DND-41 (cell line): ENCODE measurements at regions not wholly inside any gene's neighbourhood (a gene's known extent, or its start where the extent isn't known, plus 50 kb on each side); places are given as distances from the start of the nearest gene placed in this dataset.

Experiments
- EZH2 ChIP-seq: IDR thresholded peaks from 3 replicates; pipeline ENCODE4 v1.6.1; 2012; ENCODE audit warnings: borderline replicate concordance, low read depth, mild to moderate bottlenecking, moderate library complexity, low read length, inconsistent platforms; ENCODE audit not compliant: severe bottlenecking
- TF ChIP-seq, protein P1 (sequence below): IDR thresholded peaks from 2 replicates; pipeline ENCODE4 v1.5.1; 2012; ENCODE audit warnings: borderline replicate concordance, low read length, moderate library complexity, mild to moderate bottlenecking; ENCODE audit not compliant: poor library complexity, severe bottlenecking; ENCODE audit errors: extremely low read depth

DNA sequence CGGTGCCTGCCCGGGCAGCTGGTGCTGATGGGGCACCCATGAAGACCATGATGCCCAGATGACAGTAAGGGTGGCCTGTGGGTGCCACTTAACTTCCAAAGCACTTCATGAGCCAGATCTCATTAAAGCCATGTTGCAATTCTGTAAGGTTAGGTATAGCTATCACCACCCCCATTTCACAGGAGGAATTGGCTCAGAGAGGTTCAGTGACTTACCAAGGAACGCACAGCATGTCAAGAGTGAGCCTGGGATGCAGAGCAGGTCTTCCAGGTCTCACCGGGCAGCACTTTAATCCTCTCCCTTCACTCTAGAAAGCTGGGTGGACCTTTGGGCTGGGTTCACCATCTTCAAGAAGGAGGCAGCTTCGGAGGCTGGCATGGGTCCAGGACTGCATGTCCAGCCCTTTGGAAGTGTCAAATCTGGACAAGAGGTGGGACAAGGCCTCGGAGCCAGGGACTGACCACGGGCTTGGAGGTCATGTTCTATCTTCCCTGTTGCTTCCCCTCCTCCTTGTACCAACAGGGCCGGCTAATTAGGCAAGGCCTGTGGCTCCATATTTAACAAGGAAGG, 189.8 kb downstream of the URI1 start:
- TF ChIP-seq, protein P1, sequence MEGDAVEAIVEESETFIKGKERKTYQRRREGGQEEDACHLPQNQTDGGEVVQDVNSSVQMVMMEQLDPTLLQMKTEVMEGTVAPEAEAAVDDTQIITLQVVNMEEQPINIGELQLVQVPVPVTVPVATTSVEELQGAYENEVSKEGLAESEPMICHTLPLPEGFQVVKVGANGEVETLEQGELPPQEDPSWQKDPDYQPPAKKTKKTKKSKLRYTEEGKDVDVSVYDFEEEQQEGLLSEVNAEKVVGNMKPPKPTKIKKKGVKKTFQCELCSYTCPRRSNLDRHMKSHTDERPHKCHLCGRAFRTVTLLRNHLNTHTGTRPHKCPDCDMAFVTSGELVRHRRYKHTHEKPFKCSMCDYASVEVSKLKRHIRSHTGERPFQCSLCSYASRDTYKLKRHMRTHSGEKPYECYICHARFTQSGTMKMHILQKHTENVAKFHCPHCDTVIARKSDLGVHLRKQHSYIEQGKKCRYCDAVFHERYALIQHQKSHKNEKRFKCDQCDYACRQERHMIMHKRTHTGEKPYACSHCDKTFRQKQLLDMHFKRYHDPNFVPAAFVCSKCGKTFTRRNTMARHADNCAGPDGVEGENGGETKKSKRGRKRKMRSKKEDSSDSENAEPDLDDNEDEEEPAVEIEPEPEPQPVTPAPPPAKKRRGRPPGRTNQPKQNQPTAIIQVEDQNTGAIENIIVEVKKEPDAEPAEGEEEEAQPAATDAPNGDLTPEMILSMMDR = no peak
- TF ChIP-seq EZH2 = no peak
